Spleen (tissue), 11 donors: ENCODE measurements at regions not wholly inside any gene's neighbourhood (a gene's known extent, or its start where the extent isn't known, plus 50 kb on each side); places are given as distances from the start of the nearest gene placed in this dataset.

Experiments
- DNase-seq: peaks from one replicate; pipeline ENCODE4 v3.0.0-alpha.2; 2020
- H3K27ac ChIP-seq, 8 donors: fragments of 200-600 bp; sonication (generic) in 7 of 8; 1 replicate in 4 of 8; 2 replicates in 4 of 8; pipeline versions ENCODE4 v1.5.0 to v1.8.0; 2016 to 2021; ENCODE audit warnings: inconsistent platforms in 4 of 8, mild to moderate bottlenecking in 4 of 8, moderate library complexity in 1 of 8
- H3K27me3 ChIP-seq, 7 donors: fragments of 200-600 bp; sonication (generic) in 6 of 7; replicated peaks in 1 of 7; 1 replicate in 4 of 7; 2 replicates in 3 of 7; pipeline versions ENCODE4 v1.5.0 to v1.8.0; 2016 to 2021; ENCODE audit warnings: inconsistent platforms in 3 of 7, mild to moderate bottlenecking in 1 of 7
- H3K36me3 ChIP-seq, 6 donors: fragments of 200-600 bp; sonication (generic) in 5 of 6; 1 replicate in 4 of 6; 2 replicates in 2 of 6; pipeline versions ENCODE4 v1.5.0 to v1.8.0; 2016 to 2021; ENCODE audit warnings: inconsistent platforms in 2 of 6
- H3K4me1 ChIP-seq, 6 donors: fragments of 200-600 bp; sonication (generic) in 5 of 6; 1 replicate in 3 of 6; 2 replicates in 3 of 6; pipeline versions ENCODE4 v1.5.0 to v1.8.0; 2016 to 2021; ENCODE audit warnings: inconsistent platforms in 3 of 6
- H3K4me3 ChIP-seq, 8 donors: fragments of 200-600 bp; sonication (generic) in 7 of 8; 1 replicate in 4 of 8; 2 replicates in 4 of 8; pipeline versions ENCODE4 v1.5.0 to v1.8.0; 2016 to 2021; ENCODE audit warnings: inconsistent platforms in 4 of 8, mild to moderate bottlenecking in 4 of 8, moderate library complexity in 2 of 8
- H3K9me3 ChIP-seq, 8 donors: fragments of 200-600 bp; sonication (generic) in 7 of 8; 1 replicate in 4 of 8; 2 replicates in 4 of 8; pipeline versions ENCODE4 v1.5.0 to v1.8.0; 2016 to 2021; ENCODE audit warnings: inconsistent platforms in 4 of 8
- POLR2A ChIP-seq, 3 donors: fragments of 450-650 bp; IDR thresholded peaks; one replicate each; pipeline ENCODE4 v1.5.1; 2017; ENCODE audit warnings: antibody characterized with exemption in 3 of 3, mild to moderate bottlenecking in 1 of 3
- POLR2AphosphoS5 ChIP-seq, 3 donors: sonication (generic); formaldehyde crosslinking; IDR thresholded peaks; one replicate each; pipeline ENCODE4 v1.5.1; 2017; ENCODE audit warnings: antibody characterized with exemption in 3 of 3
- WGBS, 5 donors: extraction: QIAGEN DNeasy Blood & Tissue Kit in 3 of 5; methylation state at CpG; one replicate each; pipeline versions ENCODE4 v1.1.5 to v1.1.7; 2013 to 2018; 5-methylcytosine and 5-hydroxymethylcytosine counted together
- intact Hi-C: fragments of 100-400 bp; cut with DNase I; formaldehyde crosslinking; loops from one replicate; pipeline ENCODE4 v1.15.0; 2023; ENCODE audit warnings: low total_unique reads
- TF ChIP-seq, protein P1 (sequence below), 11 experiments: fragments of 200-600 bp in 7 of 11; fragments of 450-650 bp in 4 of 11; sonication (generic) in 4 of 11; IDR thresholded peaks in 8 of 11; conservative IDR thresholded peaks in 3 of 11; 1 replicate in 7 of 11; 2 replicates in 4 of 11; pipeline versions ENCODE4 v1.4.0 to v1.8.0; 2016 to 2021; ENCODE audit warnings: antibody characterized with exemption in 11 of 11, inconsistent platforms in 4 of 11, mild to moderate bottlenecking in 1 of 11
- donor health status: healthy with polysubstance abuse.
- donor health status: DM: no; HTN: no; CAD: no; lungs with moderate emphysema.
- donor health status: DM: no; HTN: no; CAD: no.
- donor health status: Bipolar disorder and iron deficiency.
- donor health status: healthy.
- donor health status: DM: no; HTN: no; CAD: no.
- donor health status: DM: yes; HTN: yes; CAD: no.

DNA sequence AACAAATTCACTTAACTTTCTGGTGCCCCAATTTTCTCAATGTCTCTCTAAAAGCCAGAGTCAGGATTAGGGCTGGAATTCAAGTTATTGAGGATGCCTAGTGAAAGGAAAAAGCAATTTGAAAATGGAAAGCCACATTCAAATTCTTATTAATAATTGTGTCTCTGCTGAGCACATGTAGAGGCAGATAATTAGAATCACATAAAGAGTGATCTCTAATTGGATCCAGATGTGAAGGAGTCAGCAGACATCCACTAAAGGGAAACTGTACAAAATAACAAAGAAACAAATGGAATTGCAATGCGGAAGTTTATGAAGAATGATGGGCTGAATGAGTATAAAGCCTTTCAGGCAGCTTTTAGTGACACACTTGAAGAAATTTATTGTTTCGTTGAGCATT lies 482.6 kb downstream of the TTLL7 start:
- Histone ChIP-seq H3K9me3 (no peaks in the 10 kb centered on the region), H3K27me3 (no peaks in the 10 kb centered on the region), H3K4me3 (no peak overlapping the region), H3K36me3 (no peaks in the 10 kb centered on the region), H3K4me1 (no peaks in the 10 kb centered on the region), H3K27ac (no peak overlapping the region)
- WGBS, 5 donors, result 90 to 94% (median 92%) methylated on average over 2 of the region's 2 CpGs
- no peak for DNase-seq
- TF ChIP-seq, protein P1, sequence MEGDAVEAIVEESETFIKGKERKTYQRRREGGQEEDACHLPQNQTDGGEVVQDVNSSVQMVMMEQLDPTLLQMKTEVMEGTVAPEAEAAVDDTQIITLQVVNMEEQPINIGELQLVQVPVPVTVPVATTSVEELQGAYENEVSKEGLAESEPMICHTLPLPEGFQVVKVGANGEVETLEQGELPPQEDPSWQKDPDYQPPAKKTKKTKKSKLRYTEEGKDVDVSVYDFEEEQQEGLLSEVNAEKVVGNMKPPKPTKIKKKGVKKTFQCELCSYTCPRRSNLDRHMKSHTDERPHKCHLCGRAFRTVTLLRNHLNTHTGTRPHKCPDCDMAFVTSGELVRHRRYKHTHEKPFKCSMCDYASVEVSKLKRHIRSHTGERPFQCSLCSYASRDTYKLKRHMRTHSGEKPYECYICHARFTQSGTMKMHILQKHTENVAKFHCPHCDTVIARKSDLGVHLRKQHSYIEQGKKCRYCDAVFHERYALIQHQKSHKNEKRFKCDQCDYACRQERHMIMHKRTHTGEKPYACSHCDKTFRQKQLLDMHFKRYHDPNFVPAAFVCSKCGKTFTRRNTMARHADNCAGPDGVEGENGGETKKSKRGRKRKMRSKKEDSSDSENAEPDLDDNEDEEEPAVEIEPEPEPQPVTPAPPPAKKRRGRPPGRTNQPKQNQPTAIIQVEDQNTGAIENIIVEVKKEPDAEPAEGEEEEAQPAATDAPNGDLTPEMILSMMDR (IDR thresholded peaks at IDR 0.05 in 8 of 11, conservative IDR thresholded peaks at IDR 0.05 in 3 of 11), result no peak
- TF ChIP-seq POLR2AphosphoS5 (IDR thresholded peaks at IDR 0.05) (no peak), POLR2A (IDR thresholded peaks at IDR 0.05) (no peak)
- intact Hi-C loops, result no loop called here

DNA sequence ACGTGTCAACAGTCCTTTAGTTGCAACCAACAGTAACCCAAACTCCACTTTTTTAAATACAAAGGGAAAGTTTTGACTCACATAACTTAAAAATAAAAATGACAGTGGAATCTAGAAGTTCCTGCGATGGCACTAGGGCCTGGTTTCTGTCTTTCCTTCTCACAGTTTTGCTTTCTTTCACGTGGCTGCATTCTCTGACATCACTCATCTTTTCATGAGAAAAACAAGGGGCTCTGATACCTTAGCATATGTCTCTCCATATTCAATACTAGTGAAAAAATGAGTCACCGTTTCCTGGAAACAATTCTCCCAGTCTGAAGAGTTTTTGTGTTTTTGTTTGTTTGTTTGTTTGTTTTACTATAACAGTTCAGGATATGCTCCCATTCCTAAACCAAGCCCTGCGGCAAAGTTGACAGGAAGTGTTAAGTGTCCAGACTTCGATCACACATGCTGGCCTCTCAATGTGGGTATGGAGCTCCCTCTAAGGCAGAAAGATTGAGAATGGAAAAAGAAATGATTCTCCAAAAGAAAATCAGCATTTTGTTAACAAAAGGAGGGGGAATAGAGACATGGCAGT lies 483.3 kb downstream of the TTLL7 start:
- TF ChIP-seq, protein P1 (IDR thresholded peaks at IDR 0.05 in 8 of 11, conservative IDR thresholded peaks at IDR 0.05 in 3 of 11), result no peak
- TF ChIP-seq POLR2AphosphoS5 (IDR thresholded peaks at IDR 0.05), result no peak
- no peak for TF ChIP-seq POLR2A (IDR thresholded peaks at IDR 0.05)
- no peak overlapping the region for H3K4me3 ChIP-seq
- H3K4me1 ChIP-seq, result no peaks in the 10 kb centered on the region
- no peaks in the 10 kb centered on the region for H3K36me3 ChIP-seq
- no peaks in the 10 kb centered on the region for H3K27me3 ChIP-seq
- no peak overlapping the region for H3K27ac ChIP-seq
- no peak for DNase-seq
- H3K9me3 ChIP-seq, result no peaks in the 10 kb centered on the region
- 66 to 84% (median 77%) methylated on average over 6 of the region's 6 CpGs for WGBS, 5 donors
- intact Hi-C loops, result no loop called here

DNA sequence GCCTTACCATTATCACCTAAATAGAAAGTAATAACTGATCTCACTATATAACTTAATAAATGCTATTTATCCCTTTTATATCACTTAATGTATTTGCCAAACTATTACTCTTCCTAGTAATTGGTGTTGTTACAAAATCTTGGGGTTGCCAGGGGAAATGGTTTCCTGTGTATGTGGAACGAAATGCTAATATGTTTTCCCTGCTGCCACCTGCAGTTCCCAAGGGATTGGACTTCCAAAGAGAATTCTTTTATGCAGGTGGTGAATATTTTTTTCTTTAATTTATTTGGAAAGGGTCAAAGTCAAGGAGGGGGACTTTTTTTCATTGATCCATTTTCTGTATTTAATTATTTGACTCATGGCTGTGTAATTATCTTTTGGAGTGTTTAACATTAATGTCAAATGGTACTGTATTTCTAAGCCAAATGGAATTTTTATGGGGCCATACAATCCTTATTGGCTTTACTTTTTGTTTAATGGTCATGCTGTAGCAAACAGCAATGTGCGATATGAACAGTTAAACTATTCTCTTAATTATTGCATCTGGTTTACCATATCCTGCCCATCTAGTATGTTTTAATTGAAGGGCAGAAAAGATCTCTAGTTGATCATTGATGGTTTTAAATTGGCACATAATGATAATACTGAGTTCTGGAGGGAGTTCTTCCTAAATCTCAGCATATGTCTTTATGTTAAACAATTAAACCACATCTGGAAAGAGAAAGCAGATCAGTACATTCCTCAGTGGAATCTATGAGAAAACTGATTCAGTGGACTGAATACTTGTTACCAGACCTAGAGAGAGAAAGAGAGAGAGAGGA lies 486.3 kb downstream of the TTLL7 start:
- 77 to 87% (median 85%) methylated on average over 2 of the region's 2 CpGs for WGBS, 5 donors
- H3K27ac ChIP-seq, result no peak overlapping the region
- peaks cover 0 to 12% (median 0%) of the 10 kb centered on the region in 6 donors for H3K4me1 ChIP-seq
- no peaks in the 10 kb centered on the region for H3K36me3 ChIP-seq
- no peaks in the 10 kb centered on the region for H3K27me3 ChIP-seq
- no peak for DNase-seq
- no peaks in the 10 kb centered on the region for H3K9me3 ChIP-seq
- no peak overlapping the region for H3K4me3 ChIP-seq
- TF ChIP-seq POLR2A (IDR thresholded peaks at IDR 0.05) (no peak), POLR2AphosphoS5 (IDR thresholded peaks at IDR 0.05) (no peak)
- TF ChIP-seq, protein P1 (IDR thresholded peaks at IDR 0.05 in 8 of 11, conservative IDR thresholded peaks at IDR 0.05 in 3 of 11), result no peak
- intact Hi-C loops, result no loop called here

DNA sequence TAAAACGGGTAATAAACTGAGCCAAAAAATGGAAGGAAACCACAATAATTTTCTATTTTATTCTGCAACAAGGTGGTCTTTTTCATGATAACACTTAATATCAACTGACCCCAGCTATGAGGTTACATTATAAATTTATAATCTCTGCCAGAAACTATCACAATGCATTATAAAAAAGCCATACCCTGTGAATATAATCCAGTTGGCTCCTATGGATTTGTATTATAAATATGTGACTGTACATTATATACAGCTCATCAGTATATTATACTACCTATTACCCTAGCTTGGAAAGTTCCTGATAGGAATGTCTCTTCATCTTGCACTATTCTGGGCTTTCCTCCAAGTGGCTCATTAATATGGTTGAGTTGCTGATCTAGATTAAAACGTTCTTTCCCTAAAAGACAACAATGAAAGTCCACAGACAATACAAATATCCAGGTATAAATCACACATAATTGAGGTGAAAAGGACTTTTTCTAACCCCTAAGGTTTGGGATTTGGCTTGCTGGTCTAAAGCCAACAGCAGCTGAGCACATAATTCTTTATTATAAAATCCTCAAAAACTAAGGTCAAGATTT lies 487.7 kb downstream of the TTLL7 start:
- Histone ChIP-seq H3K27me3 (no peaks in the 10 kb centered on the region), H3K9me3 (no peaks in the 10 kb centered on the region), H3K36me3 (no peaks in the 10 kb centered on the region), H3K27ac (no peak overlapping the region), H3K4me3 (no peak overlapping the region), H3K4me1 (peaks cover 0 to 12% (median 0%) of the 10 kb centered on the region in 6 donors)
- no peak for DNase-seq
- 65 to 84% (median 66%) methylated on average over 2 of the region's 2 CpGs for WGBS, 5 donors
- intact Hi-C loops, result no loop called here
- TF ChIP-seq POLR2AphosphoS5 (IDR thresholded peaks at IDR 0.05) (no peak), POLR2A (IDR thresholded peaks at IDR 0.05) (no peak)
- TF ChIP-seq, protein P1 (IDR thresholded peaks at IDR 0.05 in 8 of 11, conservative IDR thresholded peaks at IDR 0.05 in 3 of 11), result no peak
